DLD1 (cell line): ENCODE measurements at regions not wholly inside any gene's neighbourhood (a gene's known extent, or its start where the extent isn't known, plus 50 kb on each side); places are given as distances from the start of the nearest gene placed in this dataset.
"Not testable (repeated sequence)": the region's sequence is repeated elsewhere in the genome, so short reads cannot be mapped to it uniquely, and the experiment has no call there.

Source experiments
- in situ Hi-C: cut with HindIII; loops from 2 replicates; pipeline ENCODE4 v1.10.0; 2017; ENCODE audit warnings: low sequenced_read_pairs

DNA sequence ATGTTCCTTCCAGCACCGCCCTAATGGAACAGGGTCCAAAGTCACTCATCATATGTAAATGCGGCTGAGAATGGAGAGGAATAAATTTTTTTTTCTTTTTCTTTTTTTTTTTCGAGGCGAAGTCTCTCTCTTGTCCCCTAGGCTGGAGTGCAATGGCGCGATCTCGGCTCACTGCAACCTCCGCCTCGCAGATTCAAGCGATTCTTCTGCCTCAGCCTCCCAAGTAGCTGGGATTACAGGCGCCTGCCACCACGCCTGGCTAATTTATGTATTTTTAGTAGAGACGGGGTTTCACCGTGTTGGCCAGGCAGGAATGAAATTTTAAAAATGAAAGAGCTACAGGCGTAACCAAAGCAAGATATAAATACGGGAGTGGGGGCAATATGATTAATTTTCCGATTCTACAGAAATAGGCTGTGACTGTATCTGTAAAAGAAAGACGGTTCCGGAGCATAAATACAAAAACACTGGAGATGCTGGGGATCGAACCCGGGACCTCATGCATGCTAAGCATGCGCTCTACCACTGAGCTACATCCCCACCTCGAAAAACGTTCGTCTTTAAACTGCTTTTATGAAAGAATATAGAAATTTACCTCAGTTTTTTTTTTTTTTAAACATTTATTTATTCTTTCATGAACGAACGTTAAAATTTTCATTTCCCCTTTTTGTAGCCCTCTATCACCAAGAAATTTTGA is 132.2 kb downstream of the GPX5 start:
- in situ Hi-C loops, result no loop called here

DNA sequence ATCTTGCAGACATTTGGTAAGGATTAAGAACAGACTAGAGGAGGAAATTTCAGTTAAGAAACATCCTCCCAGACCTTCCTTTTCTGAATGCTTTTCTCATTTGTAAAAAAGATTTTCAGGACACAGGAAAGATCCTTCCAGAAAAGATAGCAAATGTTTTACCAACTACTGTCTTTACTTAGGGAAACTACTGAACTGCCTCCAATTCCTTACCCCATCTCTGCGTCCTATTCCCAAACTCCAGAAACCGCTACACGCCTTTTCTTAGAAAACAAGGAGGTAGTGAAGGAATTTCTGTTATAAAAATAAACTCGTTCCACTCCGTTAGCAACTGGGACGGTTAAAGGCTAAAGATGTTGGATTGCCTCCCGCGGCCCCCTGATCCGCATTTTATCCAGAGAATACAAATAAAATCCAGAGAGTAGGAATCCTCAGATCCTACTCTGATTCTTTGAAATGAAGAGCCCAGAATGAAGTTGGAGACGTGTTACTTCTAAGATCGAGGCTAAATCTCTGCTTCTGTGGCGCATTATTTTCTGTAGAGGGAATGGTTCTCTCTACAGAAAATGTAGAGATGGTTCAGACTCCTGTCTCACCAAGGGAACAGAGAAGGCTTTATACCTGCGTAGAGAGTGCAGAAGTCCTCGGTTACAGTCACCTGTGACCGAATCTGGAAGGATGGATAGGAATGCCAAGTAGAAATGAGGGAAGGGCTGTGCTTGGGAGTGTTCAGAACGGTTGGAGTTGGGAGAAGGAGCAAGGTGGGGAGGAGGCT is 133.0 kb downstream of the GPX5 start:
- in situ Hi-C loops, result no loop called here

DNA sequence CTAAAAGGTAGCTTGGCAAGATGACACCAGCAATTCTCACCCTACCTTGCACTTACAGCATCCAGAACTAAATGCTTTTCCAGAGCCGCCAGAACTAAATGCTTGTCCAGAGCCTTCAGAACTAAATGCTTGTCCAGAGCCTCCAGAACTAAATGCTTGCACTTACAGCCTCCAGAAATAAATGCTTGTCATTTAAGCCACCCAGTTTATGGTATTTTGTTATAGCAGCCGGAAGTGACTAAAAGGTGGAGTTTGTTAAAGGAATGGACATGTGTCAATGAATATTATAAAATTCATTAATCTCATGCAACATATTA is 133.5 kb downstream of the GPX5 start:
- in situ Hi-C loops, result no loop called here

DNA sequence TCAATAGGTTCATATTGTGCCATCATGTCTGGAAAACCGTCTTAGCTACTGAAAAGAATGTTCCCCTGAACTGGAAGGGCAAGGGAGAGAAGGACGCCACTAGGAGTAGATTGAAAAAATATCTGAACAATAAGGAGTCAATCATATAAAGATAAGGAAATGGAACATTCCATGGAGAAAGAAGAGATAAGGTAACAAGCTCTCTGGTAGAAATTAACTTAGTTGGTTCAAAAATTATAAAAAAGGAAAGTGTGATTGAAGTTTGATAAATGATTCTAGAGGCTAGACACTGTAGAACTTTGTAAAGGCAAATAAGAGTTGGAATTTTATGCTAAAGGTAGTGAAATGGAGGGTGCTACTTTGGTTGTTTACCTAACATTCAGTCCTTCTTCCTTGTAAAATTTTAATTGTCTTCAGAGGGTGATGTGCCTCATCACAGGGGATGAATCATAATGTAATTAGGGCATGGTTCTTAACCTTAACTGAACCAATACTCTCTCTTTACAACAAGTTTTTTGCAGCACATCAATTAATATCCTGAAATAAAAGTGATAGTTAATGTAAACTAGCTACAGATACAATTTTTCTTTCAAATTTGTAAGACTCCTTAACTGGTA is 135.5 kb downstream of the GPX5 start:
- in situ Hi-C loops, result no loop called here

DNA sequence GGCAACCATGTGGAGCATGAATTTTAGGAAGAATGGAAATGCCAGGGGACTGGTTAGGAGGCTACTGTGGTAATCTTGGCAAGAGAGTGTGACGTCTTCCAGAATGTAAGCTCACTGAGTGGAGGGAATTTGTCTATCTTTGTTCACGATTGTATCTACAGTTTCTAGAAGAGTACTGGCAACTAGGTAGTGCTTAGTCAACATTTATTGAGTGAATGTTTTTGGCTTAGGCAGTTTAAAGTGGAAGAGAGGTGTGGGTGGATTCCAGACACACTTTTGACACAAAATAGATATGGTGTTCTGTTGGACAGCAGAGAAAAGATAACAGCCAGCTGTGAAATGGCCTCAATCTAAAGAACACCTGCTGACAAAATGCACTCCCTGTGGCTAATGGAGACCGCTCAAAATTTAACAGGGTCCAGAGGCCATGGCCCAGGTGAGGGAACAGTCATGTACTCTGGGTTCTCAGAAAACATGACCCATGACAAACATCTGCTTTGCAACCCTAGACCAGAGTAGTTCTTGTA is 139.3 kb downstream of the GPX5 start:
- in situ Hi-C loops, result no loop called here

DNA sequence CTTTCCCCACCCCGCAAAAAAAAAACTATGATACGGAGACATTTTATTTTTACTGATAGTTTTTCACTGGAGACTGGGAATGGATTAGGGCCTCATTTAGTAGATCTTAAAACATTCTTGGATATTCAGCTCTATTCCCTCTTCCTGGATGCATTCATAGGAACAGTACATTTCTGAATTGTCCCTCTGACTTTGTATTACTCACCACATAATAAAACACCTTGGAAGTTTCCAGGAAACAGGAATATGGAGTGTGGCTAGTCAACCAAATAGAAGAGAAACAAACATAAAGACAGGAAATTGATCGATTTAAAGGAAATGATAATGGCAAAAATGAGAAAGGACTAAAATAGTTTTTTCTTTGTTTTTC is 147.7 kb downstream of the GPX5 start:
- in situ Hi-C loops, result no loop called here

DNA sequence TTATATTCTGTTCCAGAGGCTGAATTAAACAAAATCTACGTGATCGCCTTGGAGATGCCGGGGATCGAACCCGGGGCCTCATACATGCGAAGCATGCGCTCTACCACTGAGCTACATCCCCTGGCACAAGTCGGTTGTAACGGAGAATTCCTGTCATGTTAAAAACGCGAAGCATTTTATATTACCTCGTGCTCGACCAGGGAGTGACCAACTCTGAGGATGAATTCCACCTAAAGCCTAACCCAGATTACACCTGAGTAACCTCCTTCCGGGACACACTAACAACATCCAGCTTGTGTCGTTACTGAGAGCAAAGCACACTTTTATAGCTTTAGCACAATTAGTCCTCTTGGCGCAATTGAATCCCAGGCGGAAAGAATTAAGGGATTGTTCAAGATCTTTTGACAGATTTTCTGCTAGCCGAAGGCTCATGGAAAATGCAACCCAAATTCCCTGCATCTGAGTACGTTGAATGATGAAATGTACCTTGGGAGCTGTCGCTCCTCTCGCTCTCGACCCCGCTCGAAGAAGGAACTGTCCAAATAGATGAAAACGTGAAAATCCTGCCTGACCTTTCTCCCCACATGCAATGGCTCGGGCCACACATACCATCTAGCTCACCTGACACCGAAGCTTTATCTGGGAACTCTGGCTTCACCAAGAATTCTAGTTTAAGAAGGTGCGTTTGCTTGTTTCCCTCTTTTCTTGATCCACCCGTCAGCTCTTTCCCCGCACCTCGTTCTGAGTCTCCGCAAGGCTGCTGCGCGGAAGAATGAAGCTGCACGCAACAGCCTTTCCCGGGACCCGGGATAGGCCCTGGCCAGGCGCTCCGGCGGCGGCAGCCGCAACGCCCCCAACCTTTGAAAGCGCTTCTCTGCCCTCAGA is 148.3 kb downstream of the GPX5 start:
- in situ Hi-C loops, result no loop called here

DNA sequence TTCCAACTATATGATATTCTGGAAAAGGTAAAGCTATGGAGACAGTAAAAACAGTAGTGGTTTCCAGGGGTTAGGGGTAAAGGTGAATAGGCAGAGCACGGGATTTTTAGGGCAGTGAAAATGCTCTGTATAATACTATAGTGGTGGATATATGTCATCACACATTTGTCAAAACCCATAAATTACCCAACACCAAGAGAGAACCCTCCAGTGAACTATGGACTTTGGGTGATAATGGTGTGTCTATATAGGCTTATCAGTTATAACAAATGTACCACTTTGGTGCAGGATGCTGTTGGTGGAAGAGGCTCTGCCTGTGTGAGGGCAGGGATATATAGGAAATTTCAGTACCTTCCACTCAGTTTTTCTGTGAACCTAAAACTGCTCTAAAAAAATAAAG is 149.9 kb downstream of the GPX5 start:
- in situ Hi-C loops, result no loop called here

DNA sequence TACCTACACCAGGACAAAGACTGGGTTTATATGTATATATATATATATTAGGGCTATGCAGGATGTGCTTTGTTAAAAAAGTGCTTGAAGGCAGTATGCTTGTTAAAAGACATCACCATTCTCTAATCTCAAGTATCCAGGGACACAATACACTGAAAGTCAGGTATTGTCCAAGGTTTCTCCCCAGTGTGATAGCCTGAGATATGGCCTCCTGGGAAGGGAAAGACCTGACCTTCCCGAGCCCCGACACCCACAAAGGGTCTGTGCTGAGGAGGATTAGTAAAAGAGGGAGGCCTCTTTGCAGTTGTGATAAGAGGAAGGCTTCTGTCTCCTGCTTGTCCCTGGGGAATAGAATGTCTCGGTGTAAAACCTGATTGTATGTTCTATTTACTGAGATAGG is 156.9 kb downstream of the GPX5 start:
- in situ Hi-C loops, result no loop called here

DNA sequence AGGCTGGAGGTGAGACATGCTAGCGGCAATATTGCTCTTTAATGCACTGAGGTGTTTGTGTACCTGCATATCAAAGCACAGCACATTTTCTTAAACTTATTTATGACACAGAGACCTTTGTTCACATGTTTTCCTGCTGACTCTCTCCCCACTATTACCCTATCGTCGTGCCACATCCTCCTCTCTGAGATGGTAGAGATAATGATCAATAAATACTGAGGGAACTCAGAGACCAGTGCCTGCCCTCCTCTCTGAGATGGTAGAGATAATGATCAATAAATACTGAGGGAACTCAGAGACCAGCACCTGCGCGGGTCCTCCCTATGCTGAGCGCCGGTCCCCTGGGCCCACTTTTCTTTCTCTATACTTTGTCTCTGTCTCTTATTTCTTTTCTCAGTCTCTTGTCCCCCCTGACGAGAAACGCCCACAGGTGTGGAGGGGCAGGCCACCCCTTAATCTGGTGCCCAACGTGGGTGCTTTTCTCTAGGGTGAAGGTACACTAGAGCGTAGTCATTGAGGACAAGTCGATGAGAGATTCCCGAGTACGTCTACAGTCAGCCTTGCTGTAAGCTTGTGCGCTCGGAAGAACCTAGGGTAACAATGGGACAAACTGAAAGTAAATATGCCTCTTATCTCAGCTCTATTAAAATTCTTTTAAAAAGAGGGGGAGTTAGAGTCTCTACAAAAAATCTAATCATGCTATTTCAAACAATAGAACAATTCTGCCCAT is 157.4 kb downstream of the GPX5 start:
- in situ Hi-C loops, result not testable (repeated sequence)

DNA sequence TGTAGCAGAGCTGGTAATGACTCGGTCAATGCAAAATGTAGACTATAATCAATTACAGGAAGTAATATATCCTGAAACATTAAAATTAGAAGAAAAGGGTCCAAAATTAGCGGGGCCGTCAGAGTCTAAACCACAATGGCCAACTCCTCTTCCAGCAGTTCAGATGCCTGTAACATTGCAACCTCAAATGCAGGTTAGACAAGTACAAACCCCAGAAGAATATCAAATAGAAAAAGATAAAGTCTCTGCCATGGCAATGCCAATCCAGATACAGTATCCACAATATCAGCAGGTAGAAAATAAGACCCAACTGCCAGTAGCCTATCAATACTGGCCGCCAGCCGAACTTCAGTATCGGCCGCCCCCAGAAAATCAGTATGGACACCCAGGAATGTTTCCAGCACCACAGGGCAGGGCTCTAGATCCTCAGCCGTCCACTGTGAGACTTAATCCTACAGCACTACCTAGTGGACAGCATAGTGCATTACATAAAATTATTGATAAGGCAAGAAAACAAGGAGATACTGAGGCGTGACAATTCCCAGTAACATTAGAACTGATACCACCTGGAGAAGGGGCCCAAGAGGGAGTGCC is 158.4 kb downstream of the GPX5 start:
- in situ Hi-C loops, result no loop called here

DNA sequence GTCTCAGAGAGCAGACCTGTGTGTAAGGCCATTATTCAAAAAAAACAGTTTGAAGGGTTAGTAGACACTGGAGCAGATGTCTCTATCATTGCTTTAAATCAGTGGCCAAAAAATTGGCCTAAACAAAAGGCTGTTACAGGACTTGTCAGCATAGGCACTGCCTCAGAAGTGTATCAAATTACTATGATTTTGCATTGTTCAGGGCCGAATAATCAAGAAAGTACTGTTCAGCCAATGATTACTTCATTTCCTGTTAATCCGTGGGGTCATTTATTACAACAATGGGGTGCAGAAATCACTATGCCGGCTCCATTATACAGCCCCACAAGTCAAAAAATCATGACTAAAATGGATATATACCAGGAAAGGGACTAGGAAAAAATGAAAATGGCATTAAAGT is 160.3 kb downstream of the GPX5 start:
- in situ Hi-C loops, result not testable (repeated sequence)

DNA sequence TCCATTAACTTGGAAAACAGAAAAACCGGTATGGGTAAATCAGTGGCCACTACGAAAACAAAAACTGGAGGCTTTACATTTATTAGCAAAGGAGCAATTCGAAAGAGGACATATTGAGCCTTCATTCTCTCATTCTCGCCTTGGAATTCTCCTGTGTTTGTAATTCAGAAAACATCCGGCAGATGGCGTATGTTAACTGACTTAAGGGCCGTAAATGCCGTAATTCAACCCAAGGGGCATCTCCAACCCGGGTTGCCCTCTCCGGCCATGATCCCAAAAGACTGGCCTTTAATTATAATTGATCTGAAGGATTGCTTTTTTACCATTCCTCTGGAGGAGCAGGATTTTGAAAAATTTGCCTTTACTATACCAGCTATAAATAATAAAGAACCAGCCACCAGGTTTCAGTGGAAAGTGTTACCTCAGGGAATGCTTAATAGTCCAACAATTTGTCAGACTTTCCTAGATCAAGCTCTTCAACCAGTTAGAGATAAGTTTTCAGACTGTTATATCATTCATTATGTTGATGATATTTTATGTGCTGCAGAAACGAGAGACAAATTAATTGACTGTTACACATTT is 160.9 kb downstream of the GPX5 start:
- in situ Hi-C loops, result not testable (repeated sequence)

DNA sequence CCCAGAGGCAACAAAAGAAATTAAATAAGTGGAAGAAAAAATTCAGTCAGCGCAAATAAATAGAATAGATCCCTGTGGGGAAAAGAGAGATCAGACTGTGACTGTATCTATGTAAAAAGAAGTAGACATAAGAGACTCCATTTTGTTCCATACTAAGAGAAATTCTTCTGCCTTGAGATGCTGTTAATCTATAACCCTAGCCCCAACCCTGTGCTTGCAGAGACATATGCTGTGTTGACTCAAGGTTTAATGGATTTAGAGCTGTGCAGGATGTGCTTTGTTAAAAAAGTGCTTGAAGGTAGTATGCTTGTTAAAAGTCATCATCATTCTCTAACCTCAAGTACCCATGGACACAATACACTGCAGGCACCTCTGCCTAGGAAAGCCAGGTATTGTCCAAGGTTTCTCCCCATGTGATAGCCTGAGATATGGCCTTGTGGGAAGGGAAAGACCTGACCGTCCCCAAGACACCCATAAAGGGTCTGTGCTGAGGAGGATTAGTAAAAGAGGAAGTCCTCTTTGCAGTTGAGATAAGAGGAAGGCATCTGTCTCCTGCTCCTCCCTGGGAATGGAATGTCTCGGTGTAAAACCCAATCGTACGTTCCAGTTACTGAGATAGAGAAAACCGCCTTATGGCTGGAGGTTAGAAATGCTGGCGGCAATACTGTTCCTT is 161.8 kb downstream of the GPX5 start:
- in situ Hi-C loops, result not testable (repeated sequence)

DNA sequence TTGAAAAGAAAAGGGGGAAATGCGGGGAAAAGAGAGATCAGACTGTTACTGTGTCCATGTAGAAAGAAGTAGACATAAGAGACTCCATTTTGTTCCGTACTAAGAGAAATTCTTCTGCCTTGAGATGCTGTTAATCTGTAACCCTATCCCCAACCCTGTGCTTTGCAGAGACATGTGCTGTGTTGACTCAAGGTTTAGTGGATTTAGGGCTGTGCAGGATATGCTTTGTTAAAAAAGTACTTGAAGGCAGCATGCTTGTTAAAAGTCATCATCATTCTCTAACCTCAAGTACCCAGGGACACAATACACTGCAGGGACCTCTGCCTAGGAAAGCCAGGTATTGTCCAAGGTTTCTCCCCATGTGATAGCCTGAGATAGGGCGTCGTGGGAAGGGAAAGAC is 166.3 kb downstream of the GPX5 start:
- in situ Hi-C loops, result not testable (repeated sequence)

DNA sequence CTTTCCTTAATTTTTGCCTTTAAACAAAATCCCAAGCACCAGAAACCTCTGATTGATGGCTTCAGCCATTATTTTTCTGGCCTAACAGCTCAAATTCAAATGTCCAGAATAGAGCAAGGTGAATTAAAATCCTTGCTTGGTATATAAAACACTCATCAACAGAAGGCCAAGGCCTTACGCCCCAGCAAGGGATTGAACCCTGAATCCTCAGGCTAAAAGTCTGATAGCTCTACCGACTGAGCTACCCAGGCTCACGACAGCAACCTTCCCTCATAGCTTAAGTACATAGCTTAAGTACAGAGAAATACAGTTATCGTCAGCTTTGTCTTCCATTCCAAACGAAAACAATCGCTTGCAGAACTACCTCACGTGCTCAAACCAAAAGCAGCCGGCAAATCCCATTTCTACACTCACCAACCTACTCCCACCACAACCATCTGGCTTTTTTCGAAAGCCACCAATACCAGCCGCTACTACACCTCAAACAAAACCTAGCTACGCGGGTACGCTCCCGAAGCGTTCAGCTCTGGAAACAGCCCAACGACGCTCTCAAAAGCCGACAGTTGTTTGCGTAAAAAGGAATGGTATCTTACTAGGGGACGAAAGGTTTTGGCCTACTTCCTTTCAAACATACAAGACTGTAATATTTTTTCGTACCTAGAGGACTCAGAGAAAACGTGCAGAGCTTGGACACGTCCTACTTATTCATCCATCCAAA is 167.5 kb downstream of the GPX5 start:
- in situ Hi-C loops, result no loop called here

DNA sequence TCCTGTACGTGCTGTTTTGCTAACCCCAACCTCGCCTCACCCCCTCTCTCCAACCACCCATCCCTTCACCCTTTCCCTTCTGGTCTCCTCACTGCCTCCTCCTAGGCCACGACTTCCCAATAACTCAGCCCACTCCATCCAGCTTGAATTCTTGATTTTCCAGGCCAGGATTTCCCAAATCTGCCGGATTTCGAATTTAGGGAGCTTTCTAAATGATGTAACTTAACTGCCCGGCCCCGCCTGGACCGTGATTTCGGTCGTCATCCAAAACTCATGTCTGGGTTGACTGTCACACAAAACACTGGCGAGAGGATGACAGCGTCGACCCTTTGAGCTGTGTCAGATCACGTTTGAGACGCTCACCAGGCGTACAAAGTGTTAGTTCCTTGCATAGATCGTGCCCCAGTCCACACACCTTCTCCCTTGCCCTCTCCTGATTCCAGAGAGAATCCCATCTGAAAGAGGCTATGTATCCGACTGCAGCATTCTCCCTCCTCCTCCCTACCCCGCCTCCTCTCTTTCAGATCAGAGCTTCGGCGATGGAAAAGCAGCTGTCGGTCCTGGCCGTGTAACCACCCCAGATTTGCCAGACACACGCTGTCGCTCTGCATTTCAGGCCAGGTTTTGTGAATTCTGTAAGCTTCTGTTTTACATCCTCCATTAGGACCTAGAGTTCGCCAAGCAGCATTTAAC is 168.2 kb downstream of the GPX5 start:
- in situ Hi-C loops, result no loop called here

DNA sequence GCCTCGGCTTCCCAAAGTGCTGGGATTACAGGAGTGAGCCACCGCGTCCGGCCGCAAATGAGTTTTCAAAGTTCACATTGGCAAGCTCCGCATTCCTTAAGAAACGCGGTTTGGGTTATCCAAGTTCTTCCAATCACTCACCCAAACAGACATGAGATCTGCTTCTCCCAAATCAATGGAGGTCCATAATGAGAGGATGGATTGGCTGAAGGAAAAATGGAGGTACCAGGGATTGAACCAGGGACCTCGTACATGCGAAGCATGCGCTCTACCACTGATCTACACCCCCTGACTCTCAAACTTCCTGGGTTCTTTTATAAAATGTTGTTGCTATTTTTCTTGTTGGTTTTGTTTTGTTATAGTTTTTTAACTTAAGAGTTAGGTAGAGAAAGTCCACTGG is 170.0 kb downstream of the GPX5 start:
- in situ Hi-C loops, result no loop called here
